IPS DF 4.7 (cell line): ENCODE measurements at regions not wholly inside any gene's neighbourhood (a gene's known extent, or its start where the extent isn't known, plus 50 kb on each side); places are given as distances from the start of the nearest gene placed in this dataset.

Source experiments
- DNase-seq: peaks from one replicate; pipeline ENCODE4 v3.0.0-alpha.2; 2013; ENCODE audit warnings: low spot score; ENCODE audit errors: extremely low read depth

GRCh38 chr6:153645326-153645725, 393.7 kb upstream of the OPRM1 start:
- DNase-seq, result no peak

- DNase-seq, result no peak
These were observed 395.0 kb upstream of the OPRM1 start for GRCh38 chr6:153644000-153644399.

- DNase-seq, result no peak
These were observed 404.6 kb upstream of the OPRM1 start for GRCh38 chr6:153634416-153634815.

GRCh38 chr6:153625089-153625488, 414.0 kb upstream of the OPRM1 start:
- DNase-seq, result no peak

- no peak for DNase-seq
These were observed 414.5 kb upstream of the OPRM1 start for GRCh38 chr6:153624528-153624927.

GRCh38 chr6:153623496-153623895, 415.5 kb upstream of the OPRM1 start:
- no peak for DNase-seq

- DNase-seq, result no peak
These were observed 417.5 kb upstream of the OPRM1 start for GRCh38 chr6:153621491-153621890.

- DNase-seq, result no peak
These were observed 418.0 kb upstream of the OPRM1 start for GRCh38 chr6:153621070-153621469.

GRCh38 chr6:153618371-153619322, 420.4 kb upstream of the OPRM1 start:
- no peak for DNase-seq

- no peak for DNase-seq
These were observed 422.5 kb upstream of the OPRM1 start for GRCh38 chr6:153616506-153616905.

- no peak for DNase-seq
These were observed 425.2 kb upstream of the OPRM1 start for GRCh38 chr6:153613719-153614455.

- DNase-seq, result no peak
These were observed 436.6 kb upstream of the OPRM1 start for GRCh38 chr6:153602401-153602800.

- DNase-seq, result no peak
These were observed 439.1 kb upstream of the OPRM1 start for GRCh38 chr6:153599901-153600300.

GRCh38 chr6:153595903-153596302, 443.1 kb upstream of the OPRM1 start:
- no peak for DNase-seq

GRCh38 chr6:153594871-153595270, 444.2 kb upstream of the OPRM1 start:
- no peak for DNase-seq

- no peak for DNase-seq
These were observed 447.9 kb upstream of the OPRM1 start for GRCh38 chr6:153591159-153591558.

- no peak for DNase-seq
These were observed 448.6 kb upstream of the OPRM1 start for GRCh38 chr6:153590411-153590810.

GRCh38 chr6:153588330-153588729, 450.7 kb upstream of the OPRM1 start:
- no peak for DNase-seq

- DNase-seq, result no peak
These were observed 452.6 kb upstream of the RGS17 start for GRCh38 chr6:153583685-153584084.

- no peak for DNase-seq
These were observed 449.7 kb upstream of the RGS17 start for GRCh38 chr6:153580776-153581175.

GRCh38 chr6:153575528-153575927, 444.4 kb upstream of the RGS17 start:
- DNase-seq, result no peak

GRCh38 chr6:153574231-153574630, 443.1 kb upstream of the RGS17 start:
- no peak for DNase-seq

GRCh38 chr6:153572371-153572770, 441.3 kb upstream of the RGS17 start:
- DNase-seq, result no peak
